ENCODE measurements at regions not wholly inside any gene's neighbourhood (a gene's known extent, or its start where the extent isn't known, plus 50 kb on each side); places are given as distances from the start of the nearest gene placed in this dataset.
"Not testable (repeated sequence)": the region's sequence is repeated elsewhere in the genome, so short reads cannot be mapped to it uniquely, and the experiment has no call there.

GRCh38 chr2:183533021-183533420, 408.8 kb downstream of the NUP35 start:
- DNase-seq (ENCODE audit: low read depth), result no peak

GRCh38 chr2:183536290-183536689, 412.0 kb downstream of the NUP35 start:
- DNase-seq (ENCODE audit: low read depth), result no peak

GRCh38 chr2:183536714-183537113, 412.5 kb downstream of the NUP35 start:
- DNase-seq (ENCODE audit: low read depth), result no peak

GRCh38 chr2:183541766-183542165, 417.5 kb downstream of the NUP35 start:
- no peak for DNase-seq (ENCODE audit: low read depth)

- no peak for DNase-seq (ENCODE audit: low read depth)
These were observed 418.4 kb downstream of the NUP35 start for GRCh38 chr2:183542606-183543005.

GRCh38 chr2:183543222-183543621, 419.0 kb downstream of the NUP35 start:
- no peak for DNase-seq (ENCODE audit: low read depth)

GRCh38 chr2:183543731-183544130, 419.5 kb downstream of the NUP35 start:
- no peak for DNase-seq (ENCODE audit: low read depth)

GRCh38 chr2:183546560-183547350, 422.5 kb downstream of the NUP35 start:
- DNase-seq (ENCODE audit: low read depth), result not testable (repeated sequence)

- DNase-seq (ENCODE audit: low read depth), result no peak
These were observed 428.5 kb downstream of the NUP35 start for GRCh38 chr2:183552716-183553115.

- DNase-seq (ENCODE audit: low read depth), result no peak
These were observed 440.5 kb downstream of the NUP35 start for GRCh38 chr2:183564726-183565125.

- no peak for DNase-seq (ENCODE audit: low read depth)
These were observed 451.2 kb downstream of the NUP35 start for GRCh38 chr2:183575481-183575880.

- DNase-seq (ENCODE audit: low read depth), result no peak
These were observed 455.4 kb downstream of the NUP35 start for GRCh38 chr2:183579686-183580085.

GRCh38 chr2:183592271-183592670, 468.0 kb downstream of the NUP35 start:
- DNase-seq (ENCODE audit: low read depth), result no peak

- DNase-seq (ENCODE audit: low read depth), result no peak
These were observed 469.9 kb downstream of the NUP35 start for GRCh38 chr2:183594150-183594549.

GRCh38 chr2:183597841-183598240, 473.6 kb downstream of the NUP35 start:
- DNase-seq (ENCODE audit: low read depth), result no peak

GRCh38 chr2:183604065-183604464, 479.8 kb downstream of the NUP35 start:
- DNase-seq (ENCODE audit: low read depth), result no peak

GRCh38 chr2:183605440-183605839, 481.2 kb downstream of the NUP35 start:
- DNase-seq (ENCODE audit: low read depth), result no peak

- DNase-seq (ENCODE audit: low read depth), result no peak
These were observed 481.9 kb downstream of the NUP35 start for GRCh38 chr2:183606022-183606717.

- no peak for DNase-seq (ENCODE audit: low read depth)
These were observed 482.5 kb downstream of the NUP35 start for GRCh38 chr2:183606718-183607085.

GRCh38 chr2:183607995-183608394, 483.8 kb downstream of the NUP35 start:
- DNase-seq (ENCODE audit: low read depth), result no peak

GRCh38 chr2:183608747-183609146, 484.5 kb downstream of the NUP35 start:
- DNase-seq (ENCODE audit: low read depth), result no peak

GRCh38 chr2:183610724-183611123, 486.5 kb downstream of the NUP35 start:
- DNase-seq (ENCODE audit: low read depth), result no peak

- peak; percentile 28 for DNase-seq (ENCODE audit: low read depth)
These were observed 490.7 kb downstream of the NUP35 start for GRCh38 chr2:183614799-183615435.

Measured in fibroblast of gingiva (primary cell).